ENCODE measurements at regions not wholly inside any gene's neighbourhood (a gene's known extent, or its start where the extent isn't known, plus 50 kb on each side); places are given as distances from the start of the nearest gene placed in this dataset.

- peak; percentile 64 for DNase-seq
- no peaks in the 10 kb centered on the region for H3K36me3 Mint-ChIP-seq (ENCODE audit: insufficient read depth, unreplicated experiment)
- no peak for TF ChIP-seq CTCF (IDR thresholded peaks at IDR 0.05; ENCODE audit: unreplicated experiment)
- peak overlapping the region; percentile 41 for H3K27ac Mint-ChIP-seq (ENCODE audit: unreplicated experiment)
- CTCF ChIA-PET = no interaction called here
- BruUV-seq (replicated peaks) = no TSS peak
- no peaks in the 10 kb centered on the region for H3K27me3 Mint-ChIP-seq (ENCODE audit: unreplicated experiment)
- intact Hi-C loops (cut with micrococcal nuclease; ENCODE audit: unreplicated experiment) = no loop called here
- no peak overlapping the region for H3K4me3 Mint-ChIP-seq (ENCODE audit: low read depth, unreplicated experiment)
- H3K9me3 Mint-ChIP-seq (ENCODE audit: low read depth, unreplicated experiment) = peaks cover 4% of the 10 kb centered on the region
- H3K4me1 Mint-ChIP-seq (ENCODE audit: low read depth, unreplicated experiment) = peaks cover 38% of the 10 kb centered on the region
Observed at GRCh38 chr5:74361406-74362358, 278.8 kb downstream of the ENC1 start.

- BruUV-seq (replicated peaks) = no TSS peak
- H3K4me1 Mint-ChIP-seq (ENCODE audit: low read depth, unreplicated experiment) = peaks cover 48% of the 10 kb centered on the region
- TF ChIP-seq CTCF (IDR thresholded peaks at IDR 0.05; ENCODE audit: unreplicated experiment) = no peak
- H3K4me3 Mint-ChIP-seq (ENCODE audit: low read depth, unreplicated experiment) = no peak overlapping the region
- H3K27ac Mint-ChIP-seq (ENCODE audit: unreplicated experiment) = peak overlapping the region; percentile 41
- DNase-seq = no peak
- H3K9me3 Mint-ChIP-seq (ENCODE audit: low read depth, unreplicated experiment) = peaks cover 1% of the 10 kb centered on the region
- no peaks in the 10 kb centered on the region for H3K27me3 Mint-ChIP-seq (ENCODE audit: unreplicated experiment)
- no peaks in the 10 kb centered on the region for H3K36me3 Mint-ChIP-seq (ENCODE audit: insufficient read depth, unreplicated experiment)
- intact Hi-C loops (cut with micrococcal nuclease; ENCODE audit: unreplicated experiment) = no loop called here
- CTCF ChIA-PET = no interaction called here
Observed at GRCh38 chr5:74360535-74361210, 279.9 kb downstream of the ENC1 start.

GRCh38 chr5:74357827-74358226, 282.7 kb downstream of the ENC1 start:
- intact Hi-C loops (cut with micrococcal nuclease; ENCODE audit: unreplicated experiment) = no loop called here
- no peak overlapping the region for H3K4me3 Mint-ChIP-seq (ENCODE audit: low read depth, unreplicated experiment)
- BruUV-seq (replicated peaks) = no TSS peak
- H3K9me3 Mint-ChIP-seq (ENCODE audit: low read depth, unreplicated experiment) = no peaks in the 10 kb centered on the region
- H3K4me1 Mint-ChIP-seq (ENCODE audit: low read depth, unreplicated experiment) = peaks cover 52% of the 10 kb centered on the region
- no peaks in the 10 kb centered on the region for H3K27me3 Mint-ChIP-seq (ENCODE audit: unreplicated experiment)
- DNase-seq = no peak
- no peaks in the 10 kb centered on the region for H3K36me3 Mint-ChIP-seq (ENCODE audit: insufficient read depth, unreplicated experiment)
- TF ChIP-seq CTCF (IDR thresholded peaks at IDR 0.05; ENCODE audit: unreplicated experiment) = no peak
- CTCF ChIA-PET = interaction anchor here (0.6 kb wide), 1 partner anchor 802 kb away, joined by 4 read pairs; no protein-coding TSS in a partner anchor
- no peak overlapping the region for H3K27ac Mint-ChIP-seq (ENCODE audit: unreplicated experiment)

- no peaks in the 10 kb centered on the region for H3K36me3 Mint-ChIP-seq (ENCODE audit: insufficient read depth, unreplicated experiment)
- BruUV-seq (replicated peaks) = no TSS peak
- H3K4me3 Mint-ChIP-seq (ENCODE audit: low read depth, unreplicated experiment) = no peak overlapping the region
- DNase-seq = no peak
- no peak overlapping the region for H3K27ac Mint-ChIP-seq (ENCODE audit: unreplicated experiment)
- H3K9me3 Mint-ChIP-seq (ENCODE audit: low read depth, unreplicated experiment) = no peaks in the 10 kb centered on the region
- no peak for TF ChIP-seq CTCF (IDR thresholded peaks at IDR 0.05; ENCODE audit: unreplicated experiment)
- H3K4me1 Mint-ChIP-seq (ENCODE audit: low read depth, unreplicated experiment) = peaks cover 35% of the 10 kb centered on the region
- intact Hi-C loops (cut with micrococcal nuclease; ENCODE audit: unreplicated experiment) = no loop called here
- H3K27me3 Mint-ChIP-seq (ENCODE audit: unreplicated experiment) = no peaks in the 10 kb centered on the region
- CTCF ChIA-PET = interaction anchor here (1.0 kb wide), 1 partner anchor 19 kb away, joined by 3 read pairs; no protein-coding TSS in a partner anchor
Observed at GRCh38 chr5:74356009-74356695, 284.4 kb downstream of the ENC1 start.

Data from Calu3 (cell line).